H1 (cell line): ENCODE measurements at regions not wholly inside any gene's neighbourhood (a gene's known extent, or its start where the extent isn't known, plus 50 kb on each side); places are given as distances from the start of the nearest gene placed in this dataset.

Source experiments
- EP300 ChIP-seq, 2 experiments: IDR thresholded peaks; 1 replicate in 1 of 2; 2 replicates in 1 of 2; pipeline ENCODE4 v1.6.1; 2011 to 2012; ENCODE audit warnings: low read depth in 2 of 2, low read length in 2 of 2, mild to moderate bottlenecking in 2 of 2, borderline replicate concordance in 1 of 2, inconsistent platforms in 1 of 2, moderate library complexity in 1 of 2
- EZH2 ChIP-seq: fragments of 200-600 bp; sonication (generic); IDR thresholded peaks from 2 replicates; pipeline ENCODE4 v1.7.1; 2012; ENCODE audit warnings: low read depth, mild to moderate bottlenecking, moderate library complexity, low read length, inconsistent platforms; ENCODE audit not compliant: severe bottlenecking
- FOSL1 ChIP-seq: IDR thresholded peaks from 2 replicates; pipeline ENCODE4 v1.6.1; 2011; ENCODE audit warnings: mild to moderate bottlenecking, low read depth, low read length, moderate library complexity; ENCODE audit not compliant: insufficient read depth
- HDAC6 ChIP-seq: IDR thresholded peaks from one replicate; pipeline ENCODE4 v1.7.1; 2012; ENCODE audit warnings: low read depth, mild to moderate bottlenecking, inconsistent platforms, low read length, moderate library complexity
- JUN ChIP-seq: IDR thresholded peaks from 2 replicates; pipeline ENCODE4 v1.6.1; 2011; ENCODE audit warnings: low read depth, mild to moderate bottlenecking, improper control_type of control experiment, low read length
- POLR2A ChIP-seq, 2 experiments: IDR thresholded peaks; 1 replicate in 1 of 2; 2 replicates in 1 of 2; pipeline ENCODE4 v1.6.1; 2011; ENCODE audit warnings: low read depth in 2 of 2, low read length in 2 of 2, mild to moderate bottlenecking in 2 of 2; ENCODE audit errors: control extremely low read depth in 1 of 2
- POLR2AphosphoS5 ChIP-seq: IDR thresholded peaks from 2 replicates; pipeline ENCODE4 v1.6.1; 2011; ENCODE audit warnings: low read depth, low read length
- RXRA ChIP-seq: IDR thresholded peaks from 2 replicates; pipeline ENCODE4 v1.6.1; 2011; ENCODE audit warnings: low read depth, mild to moderate bottlenecking, low read length, moderate library complexity; ENCODE audit not compliant: insufficient read depth
- TAF1 ChIP-seq: IDR thresholded peaks from 2 replicates; pipeline ENCODE4 v1.6.1; 2011; ENCODE audit warnings: mild to moderate bottlenecking, low read depth, low read length
- TF ChIP-seq, protein P1 (sequence below), 3 experiments: IDR thresholded peaks; 1 replicate in 2 of 3; 2 replicates in 1 of 3; pipeline versions ENCODE4 v1.5.1 to v1.6.1; 2011; ENCODE audit warnings: low read length in 3 of 3, mild to moderate bottlenecking in 3 of 3, inconsistent platforms in 2 of 3, low read depth in 1 of 3, moderate library complexity in 1 of 3; ENCODE audit not compliant: insufficient read depth in 1 of 3; ENCODE audit errors: control extremely low read depth in 1 of 3
- TF ChIP-seq, protein P2 (sequence below): IDR thresholded peaks from 2 replicates; pipeline ENCODE4 v1.6.1; 2012; ENCODE audit warnings: inconsistent platforms

DNA sequence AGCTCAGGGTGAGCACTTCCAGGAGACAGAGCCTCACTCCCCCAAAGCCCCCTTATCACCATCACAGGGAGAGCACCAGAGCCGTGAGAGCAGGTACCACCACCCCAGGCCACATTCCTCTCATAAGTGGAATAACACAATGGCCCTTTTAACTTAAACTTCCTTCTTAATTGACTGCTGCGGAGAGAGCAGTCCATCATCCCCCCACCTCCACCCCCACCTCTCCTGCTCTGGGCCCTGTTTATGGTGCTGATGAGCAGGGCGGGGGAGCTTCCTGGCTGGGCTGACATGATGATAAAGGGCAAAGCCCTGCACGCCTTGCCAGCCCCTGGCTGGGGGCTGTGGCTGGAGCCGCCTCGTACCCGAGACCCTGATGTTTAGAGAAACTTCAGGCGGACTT is 81.4 kb upstream of the PODXL start:
- no peak for TF ChIP-seq POLR2A (IDR thresholded peaks at IDR 0.05; ENCODE audit: control extremely low read depth in 1 of 2, low read depth in 2 of 2, low read length in 2 of 2)
- TF ChIP-seq TAF1 = no peak
- TF ChIP-seq, protein P1, sequence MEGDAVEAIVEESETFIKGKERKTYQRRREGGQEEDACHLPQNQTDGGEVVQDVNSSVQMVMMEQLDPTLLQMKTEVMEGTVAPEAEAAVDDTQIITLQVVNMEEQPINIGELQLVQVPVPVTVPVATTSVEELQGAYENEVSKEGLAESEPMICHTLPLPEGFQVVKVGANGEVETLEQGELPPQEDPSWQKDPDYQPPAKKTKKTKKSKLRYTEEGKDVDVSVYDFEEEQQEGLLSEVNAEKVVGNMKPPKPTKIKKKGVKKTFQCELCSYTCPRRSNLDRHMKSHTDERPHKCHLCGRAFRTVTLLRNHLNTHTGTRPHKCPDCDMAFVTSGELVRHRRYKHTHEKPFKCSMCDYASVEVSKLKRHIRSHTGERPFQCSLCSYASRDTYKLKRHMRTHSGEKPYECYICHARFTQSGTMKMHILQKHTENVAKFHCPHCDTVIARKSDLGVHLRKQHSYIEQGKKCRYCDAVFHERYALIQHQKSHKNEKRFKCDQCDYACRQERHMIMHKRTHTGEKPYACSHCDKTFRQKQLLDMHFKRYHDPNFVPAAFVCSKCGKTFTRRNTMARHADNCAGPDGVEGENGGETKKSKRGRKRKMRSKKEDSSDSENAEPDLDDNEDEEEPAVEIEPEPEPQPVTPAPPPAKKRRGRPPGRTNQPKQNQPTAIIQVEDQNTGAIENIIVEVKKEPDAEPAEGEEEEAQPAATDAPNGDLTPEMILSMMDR (IDR thresholded peaks at IDR 0.05; ENCODE audit: control extremely low read depth in 1 of 3, insufficient read depth in 1 of 3, low read depth in 1 of 3, low read length in 3 of 3) = no peak
- TF ChIP-seq, protein P2, sequence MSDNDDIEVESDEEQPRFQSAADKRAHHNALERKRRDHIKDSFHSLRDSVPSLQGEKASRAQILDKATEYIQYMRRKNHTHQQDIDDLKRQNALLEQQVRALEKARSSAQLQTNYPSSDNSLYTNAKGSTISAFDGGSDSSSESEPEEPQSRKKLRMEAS = no peak
- TF ChIP-seq HDAC6 = no peak
- TF ChIP-seq RXRA = no peak
- no peak for TF ChIP-seq FOSL1
- no peak for TF ChIP-seq EZH2
- TF ChIP-seq EP300 (IDR thresholded peaks at IDR 0.05; ENCODE audit: borderline replicate concordance in 1 of 2, low read depth in 2 of 2, low read length in 2 of 2) = no peak
- no peak for TF ChIP-seq JUN
- no peak for TF ChIP-seq POLR2AphosphoS5
